GM20000 (cell line): ENCODE measurements at regions not wholly inside any gene's neighbourhood (a gene's known extent, or its start where the extent isn't known, plus 50 kb on each side); places are given as distances from the start of the nearest gene placed in this dataset.
A peak's percentile ranks its signal among the peaks of the same experiment; 100 is the strongest.

Experiments
- DNase-seq: peaks from one replicate; pipeline ENCODE4 v3.0.0; 2012; ENCODE audit warnings: low spot score
- CTCF ChIP-seq: IDR thresholded peaks from 2 replicates; pipeline ENCODE4 v1.5.1; 2012; ENCODE audit warnings: mild to moderate bottlenecking, control low read depth; ENCODE audit errors: extremely low read depth, missing control alignments

GRCh38 chr1:198932351-198932991, 293.6 kb downstream of the PTPRC start:
- DNase-seq, result no peak
- TF ChIP-seq CTCF, result no peak

GRCh38 chr1:198933515-198934222, 294.8 kb downstream of the PTPRC start:
- no peak for TF ChIP-seq CTCF
- no peak for DNase-seq

GRCh38 chr1:198934426-198934825, 295.6 kb downstream of the PTPRC start:
- TF ChIP-seq CTCF, result no peak
- no peak for DNase-seq

GRCh38 chr1:198934901-198935305, 296.1 kb downstream of the PTPRC start:
- DNase-seq, result no peak
- TF ChIP-seq CTCF, result no peak

GRCh38 chr1:198935306-198935921, 296.6 kb downstream of the PTPRC start:
- TF ChIP-seq CTCF, result no peak
- peak; percentile 29 for DNase-seq

GRCh38 chr1:198936371-198937083, 297.7 kb downstream of the PTPRC start:
- TF ChIP-seq CTCF, result no peak
- no peak for DNase-seq
